OCI-LY3 (cell line): ENCODE measurements at regions not wholly inside any gene's neighbourhood (a gene's known extent, or its start where the extent isn't known, plus 50 kb on each side); places are given as distances from the start of the nearest gene placed in this dataset.

Experiments used
- CTCF ChIP-seq: fragments of 200-600, 300-600 bp; sonication (generic); IDR thresholded peaks from 2 replicates; pipeline ENCODE4 v1.5.1; 2014; ENCODE audit warnings: antibody characterized with exemption, low read length, low read depth
- EZH2phosphoT487 ChIP-seq: fragments of 200-600 bp; shearing (Covaris generic); IDR thresholded peaks from 2 replicates; pipeline ENCODE4 v1.6.1; 2018; ENCODE audit warnings: antibody characterized with exemption, mixed run types, low read depth

GRCh38 chr3:474828-475227, 278.3 kb downstream of the CHL1 start:
- TF ChIP-seq CTCF: no peak
- TF ChIP-seq EZH2phosphoT487: no peak
